ENCODE measurements at regions not wholly inside any gene's neighbourhood (a gene's known extent, or its start where the extent isn't known, plus 50 kb on each side); places are given as distances from the start of the nearest gene placed in this dataset.

DNA sequence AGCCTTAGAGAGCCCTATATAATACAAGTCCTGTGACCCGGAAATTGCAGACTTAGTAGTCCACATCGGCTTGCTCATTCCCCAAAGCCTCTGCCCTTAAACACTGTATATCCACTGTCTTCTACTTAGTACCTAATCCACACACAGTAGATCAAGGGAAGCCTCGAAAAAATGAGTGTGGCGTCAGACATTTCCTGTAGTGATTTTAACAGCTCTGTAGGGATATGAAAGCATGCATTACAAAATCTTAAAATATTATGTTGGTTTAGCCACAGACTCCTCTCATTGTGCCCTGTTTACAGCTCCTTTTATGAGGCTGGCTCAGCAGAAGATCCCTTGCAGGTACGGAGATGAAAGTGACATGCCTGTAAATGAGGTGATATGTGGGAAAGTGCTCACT, 416.3 kb downstream of the LIG4 start:
- no peak overlapping the region for H3K4me3 ChIP-seq (ENCODE audit: low read length)
- no peak overlapping the region for H3K4me2 ChIP-seq (ENCODE audit: low read length)
- H3K79me2 ChIP-seq (replicated peaks; ENCODE audit: insufficient read depth, low read length): no peaks in the 10 kb centered on the region
- no peak for TF ChIP-seq EZH2 (IDR thresholded peaks at IDR 0.05; ENCODE audit: borderline replicate concordance, insufficient read depth, low read length, poor library complexity, severe bottlenecking)
- H3K9me3 ChIP-seq (ENCODE audit: low read length): no peaks in the 10 kb centered on the region
- H3F3A ChIP-seq (ENCODE audit: insufficient read depth, low read length, poor library complexity, severe bottlenecking): no peaks in the 10 kb centered on the region
- H3K36me3 ChIP-seq (ENCODE audit: insufficient read depth, low read length): no peaks in the 10 kb centered on the region
- H3K27me3 ChIP-seq (ENCODE audit: insufficient read depth, low read depth, low read length): no peaks in the 10 kb centered on the region
- no peaks in the 10 kb centered on the region for H3K9me2 ChIP-seq (ENCODE audit: insufficient read depth, low read length)
- H2AFZ ChIP-seq (ENCODE audit: low read depth, low read length): no peak overlapping the region
- no peak overlapping the region for H3K9ac ChIP-seq (ENCODE audit: low read length)
- no peaks in the 10 kb centered on the region for H4K20me1 ChIP-seq (ENCODE audit: insufficient read depth)
- no peak overlapping the region for H3K27ac ChIP-seq (ENCODE audit: low read length)

DNA sequence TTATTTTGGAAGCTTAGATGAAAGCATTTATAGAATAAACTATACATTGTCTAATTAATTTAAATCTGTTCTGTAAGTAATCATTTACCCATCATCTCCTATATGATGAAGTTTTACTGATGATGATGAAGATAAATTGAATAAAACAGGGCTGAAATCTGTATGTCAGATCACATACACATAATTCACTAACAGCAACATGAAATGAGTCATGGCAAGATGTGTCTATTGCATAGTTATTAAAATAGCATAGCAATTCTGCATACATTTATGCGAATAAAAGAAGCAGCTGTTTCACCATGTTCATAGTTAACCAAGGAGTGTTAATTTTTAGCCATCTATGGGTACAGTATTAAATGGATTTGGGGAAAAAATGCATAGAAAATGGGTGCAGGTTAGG, 424.9 kb downstream of the LIG4 start:
- no peak overlapping the region for H3K4me3 ChIP-seq (ENCODE audit: low read length)
- no peaks in the 10 kb centered on the region for H3K27me3 ChIP-seq (ENCODE audit: insufficient read depth, low read depth, low read length)
- H3K27ac ChIP-seq (ENCODE audit: low read length): no peak overlapping the region
- H3K9ac ChIP-seq (ENCODE audit: low read length): no peak overlapping the region
- no peaks in the 10 kb centered on the region for H3K36me3 ChIP-seq (ENCODE audit: insufficient read depth, low read length)
- TF ChIP-seq, protein P1, sequence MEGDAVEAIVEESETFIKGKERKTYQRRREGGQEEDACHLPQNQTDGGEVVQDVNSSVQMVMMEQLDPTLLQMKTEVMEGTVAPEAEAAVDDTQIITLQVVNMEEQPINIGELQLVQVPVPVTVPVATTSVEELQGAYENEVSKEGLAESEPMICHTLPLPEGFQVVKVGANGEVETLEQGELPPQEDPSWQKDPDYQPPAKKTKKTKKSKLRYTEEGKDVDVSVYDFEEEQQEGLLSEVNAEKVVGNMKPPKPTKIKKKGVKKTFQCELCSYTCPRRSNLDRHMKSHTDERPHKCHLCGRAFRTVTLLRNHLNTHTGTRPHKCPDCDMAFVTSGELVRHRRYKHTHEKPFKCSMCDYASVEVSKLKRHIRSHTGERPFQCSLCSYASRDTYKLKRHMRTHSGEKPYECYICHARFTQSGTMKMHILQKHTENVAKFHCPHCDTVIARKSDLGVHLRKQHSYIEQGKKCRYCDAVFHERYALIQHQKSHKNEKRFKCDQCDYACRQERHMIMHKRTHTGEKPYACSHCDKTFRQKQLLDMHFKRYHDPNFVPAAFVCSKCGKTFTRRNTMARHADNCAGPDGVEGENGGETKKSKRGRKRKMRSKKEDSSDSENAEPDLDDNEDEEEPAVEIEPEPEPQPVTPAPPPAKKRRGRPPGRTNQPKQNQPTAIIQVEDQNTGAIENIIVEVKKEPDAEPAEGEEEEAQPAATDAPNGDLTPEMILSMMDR (IDR thresholded peaks at IDR 0.05; ENCODE audit: poor library complexity, severe bottlenecking): no peak
- TF ChIP-seq EZH2 (IDR thresholded peaks at IDR 0.05; ENCODE audit: borderline replicate concordance, insufficient read depth, low read length, poor library complexity, severe bottlenecking): no peak
- no peak for TF ChIP-seq RAD21 (conservative IDR thresholded peaks at IDR 0.05)
- no peak for TF ChIP-seq MXI1 (conservative IDR thresholded peaks at IDR 0.05; ENCODE audit: poor library complexity, severe bottlenecking)
- TF ChIP-seq, protein P2, sequence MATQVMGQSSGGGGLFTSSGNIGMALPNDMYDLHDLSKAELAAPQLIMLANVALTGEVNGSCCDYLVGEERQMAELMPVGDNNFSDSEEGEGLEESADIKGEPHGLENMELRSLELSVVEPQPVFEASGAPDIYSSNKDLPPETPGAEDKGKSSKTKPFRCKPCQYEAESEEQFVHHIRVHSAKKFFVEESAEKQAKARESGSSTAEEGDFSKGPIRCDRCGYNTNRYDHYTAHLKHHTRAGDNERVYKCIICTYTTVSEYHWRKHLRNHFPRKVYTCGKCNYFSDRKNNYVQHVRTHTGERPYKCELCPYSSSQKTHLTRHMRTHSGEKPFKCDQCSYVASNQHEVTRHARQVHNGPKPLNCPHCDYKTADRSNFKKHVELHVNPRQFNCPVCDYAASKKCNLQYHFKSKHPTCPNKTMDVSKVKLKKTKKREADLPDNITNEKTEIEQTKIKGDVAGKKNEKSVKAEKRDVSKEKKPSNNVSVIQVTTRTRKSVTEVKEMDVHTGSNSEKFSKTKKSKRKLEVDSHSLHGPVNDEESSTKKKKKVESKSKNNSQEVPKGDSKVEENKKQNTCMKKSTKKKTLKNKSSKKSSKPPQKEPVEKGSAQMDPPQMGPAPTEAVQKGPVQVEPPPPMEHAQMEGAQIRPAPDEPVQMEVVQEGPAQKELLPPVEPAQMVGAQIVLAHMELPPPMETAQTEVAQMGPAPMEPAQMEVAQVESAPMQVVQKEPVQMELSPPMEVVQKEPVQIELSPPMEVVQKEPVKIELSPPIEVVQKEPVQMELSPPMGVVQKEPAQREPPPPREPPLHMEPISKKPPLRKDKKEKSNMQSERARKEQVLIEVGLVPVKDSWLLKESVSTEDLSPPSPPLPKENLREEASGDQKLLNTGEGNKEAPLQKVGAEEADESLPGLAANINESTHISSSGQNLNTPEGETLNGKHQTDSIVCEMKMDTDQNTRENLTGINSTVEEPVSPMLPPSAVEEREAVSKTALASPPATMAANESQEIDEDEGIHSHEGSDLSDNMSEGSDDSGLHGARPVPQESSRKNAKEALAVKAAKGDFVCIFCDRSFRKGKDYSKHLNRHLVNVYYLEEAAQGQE (IDR thresholded peaks at IDR 0.05; ENCODE audit: borderline replicate concordance): no peak
- no peak for TF ChIP-seq SMC3 (conservative IDR thresholded peaks at IDR 0.05; ENCODE audit: poor library complexity)
- no peak for TF ChIP-seq EP300 (conservative IDR thresholded peaks at IDR 0.05; ENCODE audit: poor library complexity, severe bottlenecking)
- no peak for TF ChIP-seq TAF1 (IDR thresholded peaks at IDR 0.05; ENCODE audit: low read depth)
- TF ChIP-seq POLR2AphosphoS5 (IDR thresholded peaks at IDR 0.05): no peak
- H3K79me2 ChIP-seq (replicated peaks; ENCODE audit: insufficient read depth, low read length): no peaks in the 10 kb centered on the region
- H3F3A ChIP-seq (ENCODE audit: insufficient read depth, low read length, poor library complexity, severe bottlenecking): no peaks in the 10 kb centered on the region
- H3K9me3 ChIP-seq (ENCODE audit: low read length): no peaks in the 10 kb centered on the region
- H2AFZ ChIP-seq (ENCODE audit: low read depth, low read length): no peak overlapping the region
- no peaks in the 10 kb centered on the region for H4K20me1 ChIP-seq (ENCODE audit: insufficient read depth)
- peak overlapping the region; percentile 20 for H3K4me2 ChIP-seq (ENCODE audit: low read length)
- H3K9me2 ChIP-seq (ENCODE audit: insufficient read depth, low read length): no peaks in the 10 kb centered on the region

All from neural cell (in vitro differentiated cells).